Neural cell (in vitro differentiated cells): ENCODE measurements at regions not wholly inside any gene's neighbourhood (a gene's known extent, or its start where the extent isn't known, plus 50 kb on each side); places are given as distances from the start of the nearest gene placed in this dataset.

ENCODE experiments used
- CTCF ChIP-seq: fragments of 450-650 bp; IDR thresholded peaks from 2 replicates; pipeline ENCODE4 v1.5.1; 2014; ENCODE audit warnings: antibody characterized with exemption, mild to moderate bottlenecking, moderate library complexity; ENCODE audit not compliant: poor library complexity, severe bottlenecking
- EP300 ChIP-seq: fragments of 450-650 bp; conservative IDR thresholded peaks from 2 replicates; pipeline ENCODE4 v1.6.1; 2014; ENCODE audit warnings: antibody characterized with exemption, mild to moderate bottlenecking, moderate library complexity; ENCODE audit not compliant: poor library complexity, severe bottlenecking
- MXI1 ChIP-seq: fragments of 450-650 bp; conservative IDR thresholded peaks from 2 replicates; pipeline ENCODE4 v1.6.1; 2014; ENCODE audit warnings: antibody characterized with exemption, mild to moderate bottlenecking; ENCODE audit not compliant: poor library complexity, severe bottlenecking
- RAD21 ChIP-seq: fragments of 450-650 bp; conservative IDR thresholded peaks from 2 replicates; pipeline ENCODE4 v1.6.1; 2014; ENCODE audit warnings: antibody characterized with exemption, mild to moderate bottlenecking, moderate library complexity
- REST ChIP-seq: IDR thresholded peaks from 2 replicates; pipeline ENCODE4 v1.6.1; 2012; ENCODE audit warnings: borderline replicate concordance
- TAF1 ChIP-seq: IDR thresholded peaks from 2 replicates; pipeline ENCODE4 v1.6.1; 2012; ENCODE audit warnings: low read depth

- TF ChIP-seq CTCF (peak; percentile 14), REST (no peak), EP300 (no peak), TAF1 (no peak), RAD21 (peak; percentile 11), MXI1 (no peak)
These were observed 159.9 kb downstream of the TRIML1 start for GRCh38 chr4:188299161-188299560.
